SK-N-SH treated with all-trans-retinoic acid at 6 μM for 48 hours (cell line): ENCODE measurements at regions not wholly inside any gene's neighbourhood (a gene's known extent, or its start where the extent isn't known, plus 50 kb on each side); places are given as distances from the start of the nearest gene placed in this dataset.

Experiments
- ATAC-seq: fragments of 200-7000 bp; cut with Tn5 transposase; 3 replicates; pipeline ENCODE4 v1.9.1; 2020; ENCODE audit warnings: mild to moderate bottlenecking, moderate library complexity
- ARNTL ChIP-seq: fragments of 450-650 bp; formaldehyde crosslinking; IDR thresholded peaks from 2 replicates; pipeline ENCODE4 v1.5.0; 2020; ENCODE audit warnings: low read depth, mild to moderate bottlenecking, moderate library complexity, borderline replicate concordance
- BACH2 ChIP-seq: fragments of 250-450 bp; sonication (Bioruptor Pico); IDR thresholded peaks from 2 replicates; pipeline ENCODE4 v1.9.0; 2021; ENCODE audit warnings: mild to moderate bottlenecking, borderline replicate concordance
- CREB5 ChIP-seq: fragments of 250-450 bp; sonication (Bioruptor Pico); IDR thresholded peaks from 2 replicates; pipeline ENCODE4 v1.5.1; 2020; ENCODE audit warnings: low read depth, mild to moderate bottlenecking, moderate library complexity
- CSDC2 ChIP-seq: fragments of 250-450 bp; sonication (Bioruptor Pico); IDR thresholded peaks from 2 replicates; pipeline ENCODE4 v1.5.0; 2020; ENCODE audit warnings: mild to moderate bottlenecking, moderate library complexity
- CSRNP3 ChIP-seq: fragments of 250-450 bp; sonication (Bioruptor Pico); IDR thresholded peaks from 2 replicates; pipeline ENCODE4 v1.5.1; 2021; ENCODE audit warnings: mild to moderate bottlenecking, moderate library complexity
- ESRRG ChIP-seq: fragments of 250-450 bp; sonication (Bioruptor Pico); IDR thresholded peaks from 2 replicates; pipeline ENCODE4 v1.6.1; 2021; ENCODE audit warnings: mild to moderate bottlenecking
- GLIS3 ChIP-seq: fragments of 250-450 bp; sonication (Bioruptor Pico); IDR thresholded peaks from 2 replicates; pipeline ENCODE4 v1.5.0; 2020; ENCODE audit warnings: mild to moderate bottlenecking, moderate library complexity
- ISL1 ChIP-seq: fragments of 250-450 bp; sonication (Bioruptor Pico); IDR thresholded peaks from 2 replicates; pipeline ENCODE4 v2.1.2; 2022; ENCODE audit warnings: mild to moderate bottlenecking, moderate library complexity
- OSR1 ChIP-seq: fragments of 250-450 bp; sonication (Bioruptor Pico); IDR thresholded peaks from 2 replicates; pipeline ENCODE4 v1.8.0; 2022; ENCODE audit warnings: moderate library complexity, mild to moderate bottlenecking, inconsistent platforms
- PATZ1 ChIP-seq: fragments of 250-450 bp; sonication (Bioruptor Pico); IDR thresholded peaks from 2 replicates; pipeline ENCODE4 v1.8.0; 2020; ENCODE audit warnings: mild to moderate bottlenecking, moderate library complexity, borderline replicate concordance
- PPARA ChIP-seq: fragments of 250-450 bp; sonication (Bioruptor Pico); IDR thresholded peaks from 2 replicates; pipeline ENCODE4 v1.5.0; 2020; ENCODE audit warnings: mild to moderate bottlenecking, borderline replicate concordance
- RARB ChIP-seq: fragments of 250-450 bp; sonication (Bioruptor Pico); IDR thresholded peaks from 2 replicates; pipeline ENCODE4 v1.8.0; 2021; ENCODE audit warnings: mild to moderate bottlenecking, moderate library complexity
- SNAI2 ChIP-seq: fragments of 250-450 bp; sonication (Bioruptor Pico); IDR thresholded peaks from 2 replicates; pipeline ENCODE4 v1.5.0; 2020; ENCODE audit warnings: mild to moderate bottlenecking, moderate library complexity
- TCF4 ChIP-seq: fragments of 250-450 bp; sonication (Bioruptor Pico); IDR thresholded peaks from 2 replicates; pipeline ENCODE4 v1.8.0; 2021; ENCODE audit warnings: mild to moderate bottlenecking, moderate library complexity, borderline replicate concordance
- TOX ChIP-seq: fragments of 250-450 bp; sonication (Bioruptor Pico); IDR thresholded peaks from 2 replicates; pipeline ENCODE4 v1.8.0; 2021; ENCODE audit warnings: mild to moderate bottlenecking, moderate library complexity, borderline replicate concordance
- TSHZ2 ChIP-seq: fragments of 250-450 bp; sonication (Bioruptor Pico); IDR thresholded peaks from 2 replicates; pipeline ENCODE4 v1.5.0; 2020; ENCODE audit warnings: mild to moderate bottlenecking, moderate library complexity
- ZC3H10 ChIP-seq: fragments of 250-450 bp; sonication (Bioruptor Pico); IDR thresholded peaks from 2 replicates; pipeline ENCODE4 v1.5.1; 2021; ENCODE audit warnings: mild to moderate bottlenecking, moderate library complexity
- ZFP3 ChIP-seq: fragments of 250-450 bp; sonication (Bioruptor Pico); IDR thresholded peaks from 2 replicates; pipeline ENCODE4 v1.5.0; 2020; ENCODE audit warnings: mild to moderate bottlenecking, moderate library complexity
- ZFP30 ChIP-seq: fragments of 450-650 bp; formaldehyde crosslinking; IDR thresholded peaks from 2 replicates; pipeline ENCODE4 v1.5.0; 2022; ENCODE audit warnings: mild to moderate bottlenecking, moderate library complexity
- ZNF565 ChIP-seq: fragments of 450-650 bp; formaldehyde crosslinking; conservative IDR thresholded peaks from 2 replicates; pipeline ENCODE4 v1.5.0; 2020; ENCODE audit warnings: low read depth, mild to moderate bottlenecking, moderate library complexity
- ZNF70 ChIP-seq: fragments of 450-650 bp; formaldehyde crosslinking; IDR thresholded peaks from 2 replicates; pipeline ENCODE4 v1.5.0; 2020; ENCODE audit warnings: mild to moderate bottlenecking, moderate library complexity
- ZNF8 ChIP-seq: fragments of 450-650 bp; formaldehyde crosslinking; IDR thresholded peaks from 2 replicates; pipeline ENCODE4 v1.5.0; 2020; ENCODE audit warnings: mild to moderate bottlenecking, moderate library complexity

GRCh38 chr18:75120521-75120920 lies 88.4 kb downstream of the PTGR3 start:
- no peak for TF ChIP-seq CREB5 (CRISPR knock-in tag)
- TF ChIP-seq ZFP30 (CRISPR knock-in tag): no peak
- no peak for TF ChIP-seq ESRRG (CRISPR knock-in tag)
- TF ChIP-seq ZC3H10: no peak
- TF ChIP-seq ZNF565 (CRISPR knock-in tag): no peak
- no peak for TF ChIP-seq BACH2 (CRISPR knock-in tag)
- no peak for TF ChIP-seq CSRNP3 (CRISPR knock-in tag)
- no peak for TF ChIP-seq PPARA
- TF ChIP-seq TOX: no peak
- TF ChIP-seq ZFP3 (CRISPR knock-in tag): no peak
- no peak for TF ChIP-seq TSHZ2 (CRISPR knock-in tag)
- no peak for TF ChIP-seq GLIS3
- no peak for TF ChIP-seq TCF4 (CRISPR knock-in tag)
- no peak for TF ChIP-seq ARNTL
- TF ChIP-seq CSDC2 (CRISPR knock-in tag): no peak
- no peak for TF ChIP-seq SNAI2 (CRISPR knock-in tag)
- TF ChIP-seq ZNF70: no peak
- no peak for TF ChIP-seq ISL1 (CRISPR knock-in tag)
- no peak for TF ChIP-seq PATZ1 (CRISPR knock-in tag)
- TF ChIP-seq RARB (CRISPR knock-in tag): no peak
- no peak for ATAC-seq

GRCh38 chr18:75116809-75117208 lies 92.1 kb downstream of the PTGR3 start:
- ATAC-seq: no peak

More at GRCh38 chr18:75116809-75117208, 92.1 kb downstream of the PTGR3 start:
- TF ChIP-seq ESRRG (CRISPR knock-in tag) (no peak), ZNF8 (CRISPR knock-in tag) (no peak), OSR1 (no peak), GLIS3 (no peak), CSRNP3 (CRISPR knock-in tag) (no peak), BACH2 (CRISPR knock-in tag) (no peak), TOX (no peak), RARB (CRISPR knock-in tag) (no peak), PPARA (no peak), TCF4 (CRISPR knock-in tag) (no peak), ZC3H10 (no peak), ZNF565 (CRISPR knock-in tag) (no peak), SNAI2 (CRISPR knock-in tag) (no peak), CREB5 (CRISPR knock-in tag) (no peak), ZNF70 (no peak), ZFP3 (CRISPR knock-in tag) (no peak), ZFP30 (CRISPR knock-in tag) (no peak)
